ENCODE measurements at regions not wholly inside any gene's neighbourhood (a gene's known extent, or its start where the extent isn't known, plus 50 kb on each side); places are given as distances from the start of the nearest gene placed in this dataset.

DNA sequence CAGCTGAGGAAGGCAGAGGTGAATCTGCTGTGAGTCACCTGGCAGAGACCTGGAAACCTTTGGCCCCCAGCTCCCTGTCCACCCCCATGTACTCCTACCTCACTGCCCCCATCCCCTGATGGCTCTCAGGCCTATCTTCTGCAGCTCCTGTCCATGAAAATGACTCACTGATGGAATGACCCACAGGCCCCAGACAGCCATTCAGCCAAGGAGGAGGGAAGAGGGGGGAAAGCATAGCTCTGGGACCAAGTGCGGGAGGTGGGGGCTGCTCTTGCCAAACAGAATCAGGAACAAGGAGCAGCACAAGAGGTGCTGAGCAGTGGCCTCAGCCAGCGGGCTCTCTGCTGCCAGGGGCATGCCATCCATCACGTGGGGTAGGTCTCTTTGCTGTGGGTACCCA is 111.4 kb upstream of the C1QTNF9B start:
- DNase-seq (ENCODE audit: low read depth): no peak

DNA sequence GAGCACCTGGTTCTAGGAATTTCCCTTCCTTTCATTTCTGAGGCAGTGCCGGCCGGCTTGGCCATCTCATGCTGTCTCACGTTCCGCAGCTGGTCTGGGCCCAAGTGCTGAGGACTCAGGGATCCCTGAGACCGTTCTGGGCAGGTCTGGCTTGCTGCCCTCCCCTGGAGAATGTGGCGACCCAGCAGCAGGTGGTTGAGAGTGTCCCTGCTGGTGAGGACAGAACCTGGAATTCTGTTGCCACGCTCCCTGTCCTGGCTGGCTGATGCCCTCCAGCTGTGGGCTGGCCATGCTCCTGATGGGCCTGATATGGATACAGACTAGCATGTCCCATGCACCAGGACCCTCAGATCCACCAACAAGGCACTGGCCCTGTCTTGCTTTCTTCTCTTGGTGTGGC is 114.0 kb upstream of the C1QTNF9B start:
- no peak for DNase-seq (ENCODE audit: low read depth)

DNA sequence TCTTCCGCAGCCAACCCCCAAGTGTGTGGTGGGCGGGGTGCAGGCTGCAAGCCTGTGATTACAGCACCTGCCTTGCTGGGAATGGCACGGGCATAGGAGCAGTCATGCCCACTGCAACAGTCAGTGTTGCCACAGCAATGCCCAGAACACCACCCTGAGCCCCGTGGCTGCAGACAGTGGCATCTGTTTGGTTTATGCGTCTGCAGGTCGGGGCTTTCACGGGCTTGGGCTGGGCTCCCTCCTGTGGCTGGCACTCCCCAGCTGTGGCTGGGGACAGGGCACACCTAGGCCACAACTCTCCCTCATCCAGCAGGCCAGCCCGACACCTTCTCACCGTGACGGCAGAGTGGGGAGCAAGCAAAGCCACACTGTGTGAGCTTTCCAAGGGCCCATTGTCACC is 115.3 kb upstream of the C1QTNF9B start:
- DNase-seq (ENCODE audit: low read depth): no peak

DNA sequence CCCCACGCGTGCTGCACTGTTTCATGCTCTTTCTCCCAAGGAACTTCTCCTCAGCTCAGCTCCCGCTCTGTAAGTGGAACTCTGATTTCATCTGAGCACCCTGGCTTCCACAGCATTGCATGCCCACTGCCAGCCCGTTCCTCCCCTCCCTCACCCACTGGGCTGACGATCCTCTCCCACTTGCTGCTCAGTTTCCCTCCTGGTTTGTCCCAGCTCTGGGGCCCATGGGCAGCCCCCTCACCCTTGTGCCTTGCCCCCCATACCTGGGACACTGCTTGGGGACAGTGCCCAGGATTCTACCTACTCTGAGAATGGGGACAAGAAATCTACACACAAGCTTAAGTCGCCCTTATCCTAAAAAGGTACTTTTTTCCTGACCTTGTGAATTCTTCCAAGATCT is 115.9 kb upstream of the C1QTNF9B start:
- no peak for DNase-seq (ENCODE audit: low read depth)

DNA sequence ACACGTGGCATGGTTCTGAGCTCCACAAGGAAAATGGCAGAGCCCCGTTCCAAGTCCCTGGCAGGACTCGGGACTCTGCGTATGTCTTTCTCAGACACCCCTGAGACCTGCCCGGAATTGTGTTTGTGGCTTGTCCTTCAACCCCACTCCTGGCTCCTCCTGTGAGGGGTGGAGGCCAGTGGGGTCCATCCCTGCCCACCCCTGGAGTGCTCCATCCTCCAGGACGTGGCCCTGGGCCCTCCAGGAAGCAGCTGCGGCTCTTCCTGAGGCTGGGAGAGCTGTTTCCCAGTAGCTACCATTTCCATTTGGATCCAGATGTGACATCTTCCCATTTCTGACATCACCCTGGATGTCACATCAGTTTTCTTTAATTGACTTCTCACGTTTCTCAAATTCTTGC is 118.7 kb upstream of the C1QTNF9B start:
- DNase-seq (ENCODE audit: low read depth): no peak

DNA sequence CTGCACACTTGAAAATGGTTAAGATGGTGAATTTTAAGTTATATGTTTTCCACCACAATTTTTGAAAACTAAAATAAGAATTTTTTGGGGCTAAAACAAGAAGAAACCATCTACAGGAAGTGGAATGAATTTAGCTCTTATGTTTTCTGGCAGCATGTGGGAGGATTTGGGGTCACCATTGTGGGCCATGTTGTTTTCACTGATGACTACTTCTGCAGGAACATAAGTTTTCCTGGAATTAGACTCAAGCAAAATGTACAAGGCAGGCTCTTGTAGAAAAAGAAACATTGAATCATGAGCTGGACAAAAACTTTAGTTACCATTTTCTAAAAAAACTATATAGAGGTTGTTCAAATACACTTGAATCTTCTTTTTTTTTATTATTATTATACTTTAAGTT is 125.3 kb upstream of the C1QTNF9B start:
- no peak for DNase-seq (ENCODE audit: low read depth)

DNA sequence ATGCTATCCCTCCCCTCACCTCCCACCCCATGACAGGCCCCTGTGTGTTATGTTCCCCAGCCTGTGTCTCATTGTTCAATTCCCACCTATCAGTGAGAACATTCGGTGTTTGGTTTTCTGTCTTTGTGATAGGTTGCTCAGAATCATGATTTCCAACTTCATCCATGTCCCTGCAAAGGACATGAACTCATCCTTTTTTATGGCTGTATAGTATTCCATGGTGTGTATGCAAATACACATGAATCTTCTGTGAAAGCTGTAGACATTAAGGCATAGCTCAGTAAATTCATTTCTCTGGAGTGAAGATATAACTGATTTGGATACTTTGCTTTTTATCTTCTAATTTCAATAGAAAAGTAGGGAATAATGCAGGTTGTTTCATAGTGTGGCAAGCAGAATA is 125.8 kb upstream of the C1QTNF9B start:
- no peak for DNase-seq (ENCODE audit: low read depth)

DNA sequence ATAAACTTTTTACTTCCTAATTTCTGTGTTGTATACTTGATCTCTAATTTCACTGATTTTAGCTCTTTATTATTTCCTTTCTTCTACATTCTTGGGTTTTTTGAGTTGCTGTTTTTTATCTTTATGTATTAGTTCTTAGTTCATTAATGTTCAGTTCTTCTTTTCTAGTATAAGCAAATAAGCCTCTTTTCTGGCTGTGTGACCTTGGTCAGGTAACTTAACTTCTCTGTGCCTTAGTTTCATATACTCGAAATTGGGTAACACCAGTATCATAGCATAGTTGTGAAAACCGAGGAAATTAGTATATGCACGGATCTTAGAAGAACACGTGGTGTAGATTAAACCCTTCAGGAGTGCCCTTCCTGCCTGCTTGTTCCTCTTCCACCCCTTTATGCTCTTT is 130.2 kb upstream of the C1QTNF9B start:
- DNase-seq (ENCODE audit: low read depth): no peak

DNA sequence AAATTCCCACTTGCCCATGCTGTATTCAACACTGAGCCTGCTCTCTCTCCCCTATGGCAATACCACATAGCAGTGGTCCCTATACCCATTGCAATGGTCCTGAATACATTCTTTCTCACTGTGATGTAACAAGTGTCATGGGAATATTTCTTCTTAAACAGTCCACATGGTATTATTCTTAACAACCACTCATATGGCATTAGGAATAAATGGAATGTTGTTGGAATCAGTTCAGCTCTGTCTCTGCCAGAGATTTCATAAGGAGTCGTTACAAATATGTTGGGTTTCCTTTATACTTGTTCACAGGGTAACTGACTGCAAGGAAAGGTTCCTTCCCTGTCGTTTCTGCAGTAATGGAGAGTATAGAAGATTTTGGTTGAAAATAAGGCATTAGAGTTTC is 128.3 kb upstream of the SPATA13 start:
- DNase-seq (ENCODE audit: low read depth): no peak

DNA sequence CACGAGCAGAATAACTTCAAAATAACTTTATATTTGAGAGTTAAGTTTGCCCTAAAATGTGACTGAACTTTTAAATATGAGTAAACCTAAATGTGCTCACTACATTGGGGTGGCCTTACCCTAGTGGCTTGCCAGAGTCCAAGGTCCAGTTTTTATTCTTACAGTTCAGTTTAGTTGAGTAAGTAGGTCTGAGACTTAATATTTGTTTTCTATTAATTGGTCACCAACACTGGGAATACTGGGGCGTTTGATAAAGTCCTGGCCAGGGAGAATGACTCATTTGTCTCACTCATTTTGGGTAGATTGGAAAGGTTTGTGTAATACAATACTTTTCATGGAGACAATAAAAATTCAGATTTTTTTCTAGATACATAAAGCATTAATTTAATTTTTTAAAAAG is 127.8 kb upstream of the SPATA13 start:
- no peak for DNase-seq (ENCODE audit: low read depth)

DNA sequence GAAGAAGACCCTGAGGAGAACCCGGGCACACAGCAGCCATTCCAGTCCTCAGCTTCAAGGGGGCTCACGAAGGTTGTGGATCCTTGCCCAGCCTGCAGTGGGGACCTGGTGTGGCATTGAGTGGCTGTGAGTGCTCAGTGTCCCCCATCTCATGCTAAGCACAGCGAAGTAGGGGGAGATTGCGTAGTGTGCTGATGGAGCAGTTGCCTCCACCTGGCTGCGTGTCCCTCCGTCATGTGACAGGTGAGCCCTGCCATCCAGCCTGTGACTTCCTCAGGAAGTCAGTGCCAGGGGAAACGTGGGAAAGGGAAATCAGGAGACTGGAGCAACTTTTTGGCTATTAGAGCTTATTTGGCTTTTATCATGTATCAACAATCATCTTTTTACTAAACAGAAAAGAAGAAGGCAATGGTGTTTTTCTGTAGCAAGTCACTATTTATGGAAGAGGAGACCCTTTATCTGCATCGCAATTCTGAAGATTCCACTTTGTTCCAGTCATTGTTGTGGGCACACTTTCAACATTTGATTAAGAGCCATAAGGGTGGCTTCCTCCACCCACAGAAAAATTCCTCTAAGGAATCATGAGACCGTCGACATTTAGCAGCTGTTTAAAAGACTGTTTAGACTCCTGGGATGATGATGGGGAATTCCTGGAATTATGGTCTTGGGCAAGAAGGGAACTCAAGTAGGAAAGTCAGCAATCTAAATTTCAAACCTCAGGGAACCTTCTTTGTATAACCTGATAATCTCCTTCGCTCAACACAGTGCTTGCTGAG is 126.8 kb upstream of the SPATA13 start:
- no peak for DNase-seq (ENCODE audit: low read depth)

DNA sequence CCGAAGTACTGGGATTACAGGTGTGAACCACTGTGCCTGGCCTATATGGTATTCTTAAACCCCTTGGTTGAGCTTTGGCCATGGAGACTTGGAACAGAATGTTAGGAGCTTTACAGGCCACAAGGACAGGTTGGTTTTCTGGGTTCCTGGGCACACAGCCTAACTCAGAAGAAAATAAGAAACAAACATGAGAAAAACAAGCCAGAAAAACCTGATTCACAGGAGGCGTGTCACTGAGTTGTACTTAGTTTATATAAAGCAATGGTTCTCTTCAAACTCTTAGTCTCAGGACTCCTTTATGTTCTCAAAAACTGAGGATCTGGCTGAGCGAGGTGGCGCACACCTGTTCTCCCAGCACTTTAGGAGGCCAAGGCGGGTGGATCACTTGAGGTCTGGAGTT is 125.1 kb upstream of the SPATA13 start:
- no peak for DNase-seq (ENCODE audit: low read depth)

DNA sequence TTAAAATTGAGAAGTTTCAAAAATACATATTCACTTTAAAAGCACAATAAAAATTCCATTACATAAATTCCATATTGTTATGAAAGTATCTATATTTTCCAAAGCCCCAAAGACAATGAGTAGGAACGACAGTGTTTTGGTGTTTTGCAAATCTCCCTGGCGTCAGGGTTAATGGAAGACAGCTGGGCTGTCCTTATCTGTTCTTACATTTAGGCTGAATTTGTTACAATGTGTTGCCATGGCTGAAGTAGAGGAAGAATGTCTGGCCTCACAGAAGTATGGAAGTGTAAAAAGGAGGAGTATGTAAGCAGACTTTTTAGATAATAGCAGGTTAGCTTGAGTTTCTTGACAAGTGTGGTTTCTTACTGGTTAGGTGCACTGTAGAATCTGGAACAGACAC is 124.4 kb upstream of the SPATA13 start:
- no peak for DNase-seq (ENCODE audit: low read depth)

DNA sequence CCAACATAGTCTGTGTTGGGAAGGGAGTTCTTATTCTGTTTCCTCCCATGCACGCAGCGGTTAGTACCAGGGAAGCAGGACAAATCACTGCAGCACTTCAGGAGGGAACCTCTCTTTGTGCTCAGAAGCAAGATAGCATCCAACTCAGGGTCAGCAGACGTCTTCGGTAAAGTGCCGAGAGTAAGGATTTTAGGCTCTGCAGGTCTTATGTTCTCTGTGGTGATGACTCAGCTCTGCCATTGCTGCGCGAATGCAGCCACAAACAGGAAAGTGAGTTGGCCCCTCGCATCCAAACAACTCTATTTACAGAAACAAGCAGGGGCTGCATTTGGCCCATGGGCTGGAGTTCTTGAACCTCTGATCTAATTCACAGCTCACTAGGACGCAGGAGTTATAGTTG is 122.1 kb upstream of the SPATA13 start:
- DNase-seq (ENCODE audit: low read depth): no peak

DNA sequence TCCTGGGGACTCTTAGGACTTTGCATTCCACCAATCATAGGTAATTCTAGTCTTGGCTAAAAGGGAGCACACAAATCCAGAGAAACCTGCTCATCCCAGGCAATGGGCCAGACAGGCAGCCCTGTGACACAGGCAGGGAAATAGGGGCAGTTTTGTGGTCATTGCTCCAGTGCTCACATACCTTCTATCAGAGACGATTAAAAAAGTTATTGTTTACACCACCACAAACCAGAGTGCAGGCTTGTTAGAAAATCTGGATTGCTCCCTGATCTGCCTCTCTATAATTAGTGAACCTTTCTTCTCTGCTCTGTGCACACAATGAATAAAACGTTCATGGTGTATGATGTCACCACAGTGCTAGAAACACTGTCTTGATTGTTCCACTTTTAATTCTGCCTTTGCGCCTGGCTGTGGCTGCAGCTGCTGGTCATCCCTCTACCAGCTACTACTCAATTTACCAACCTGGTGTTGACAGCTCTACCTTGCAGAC is 121.6 kb upstream of the SPATA13 start:
- no peak for DNase-seq (ENCODE audit: low read depth)

DNA sequence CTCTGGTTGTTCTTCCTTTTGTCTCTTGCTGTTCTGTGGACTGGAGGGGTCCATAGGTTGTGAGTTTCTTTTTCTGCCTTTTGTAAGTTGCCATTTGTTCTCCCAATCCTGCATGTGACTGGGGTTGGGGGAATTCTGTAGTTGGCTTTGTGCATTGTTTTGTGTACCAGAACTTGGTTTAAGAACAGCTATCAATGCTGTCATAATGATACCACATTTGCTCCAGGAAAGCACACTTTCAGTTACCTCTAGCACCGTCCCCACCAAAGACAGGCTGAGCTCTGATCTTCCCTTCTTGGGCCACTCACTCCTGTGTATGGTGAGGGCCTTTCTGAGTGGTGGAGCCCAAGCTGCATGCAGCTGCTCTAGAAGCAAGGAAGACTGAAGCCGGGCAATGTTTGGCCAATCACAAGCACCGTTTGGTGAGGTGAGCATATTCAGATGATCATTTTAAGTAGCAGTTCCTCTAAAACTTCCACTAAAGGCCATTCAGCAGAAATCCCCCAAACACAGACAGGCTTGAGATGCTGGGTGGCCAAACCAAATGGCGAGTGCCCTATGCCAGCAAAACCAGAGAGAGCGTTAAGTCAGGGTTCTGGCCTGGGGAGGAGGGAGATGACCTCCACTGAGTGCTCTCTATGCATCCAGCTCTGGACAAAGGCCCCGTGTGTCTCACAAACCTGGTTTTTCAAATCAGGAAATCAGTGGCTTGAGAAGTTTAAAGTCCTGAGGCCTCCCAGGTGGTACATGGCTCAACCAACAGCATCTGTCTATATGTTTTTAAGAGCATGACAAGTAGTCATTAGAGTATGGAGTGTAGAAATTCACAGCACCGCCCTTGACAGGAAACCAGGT is 120.7 kb upstream of the SPATA13 start:
- no peak for DNase-seq (ENCODE audit: low read depth)

DNA sequence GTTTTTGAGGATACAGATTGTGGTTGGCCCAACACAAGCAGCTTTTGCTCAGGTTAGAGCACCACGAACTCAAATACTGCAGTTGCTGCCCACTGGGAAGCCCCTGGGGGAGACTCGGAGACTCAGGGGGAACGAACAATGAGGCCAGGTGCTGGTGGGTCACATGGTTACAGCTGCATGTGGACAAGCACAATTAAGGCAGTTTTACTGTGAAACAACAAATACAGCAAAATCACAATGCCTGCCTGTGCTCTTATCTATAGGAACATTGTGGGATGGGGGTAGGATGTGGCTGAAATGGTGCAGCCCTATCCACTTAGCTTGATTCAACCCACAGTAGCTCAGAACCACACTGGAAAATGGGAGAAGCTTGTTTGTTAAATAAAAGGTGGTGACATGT is 119.7 kb upstream of the SPATA13 start:
- DNase-seq (ENCODE audit: low read depth): no peak

DNA sequence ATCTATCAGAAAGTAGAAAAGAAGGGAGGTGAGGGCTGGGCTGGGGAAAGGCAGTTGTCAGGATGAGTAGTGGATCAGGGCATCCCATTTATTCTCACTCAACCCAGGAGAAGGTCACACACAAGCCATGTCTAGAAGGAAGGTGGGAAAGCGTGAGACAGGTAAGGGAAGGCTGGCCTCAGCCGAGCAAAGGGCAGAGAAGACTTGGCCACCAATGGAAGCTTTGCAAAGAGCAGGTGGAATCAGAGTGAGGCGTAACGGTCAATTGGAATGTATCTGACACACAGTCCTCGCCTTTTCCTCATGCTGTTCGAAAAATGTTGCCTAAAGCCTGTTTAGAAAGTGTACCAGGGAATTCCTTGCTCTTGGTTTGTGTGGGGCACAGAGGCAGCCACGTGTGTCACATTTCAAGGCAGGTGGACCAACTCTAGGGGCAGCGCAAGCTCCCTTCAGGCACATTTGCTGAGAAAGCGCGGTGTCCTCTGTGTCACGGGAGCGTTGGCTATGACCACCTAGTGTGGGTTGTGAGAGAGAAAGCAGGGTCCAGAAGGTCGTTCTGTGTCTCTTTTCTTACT is 118.8 kb upstream of the SPATA13 start:
- no peak for DNase-seq (ENCODE audit: low read depth)

DNA sequence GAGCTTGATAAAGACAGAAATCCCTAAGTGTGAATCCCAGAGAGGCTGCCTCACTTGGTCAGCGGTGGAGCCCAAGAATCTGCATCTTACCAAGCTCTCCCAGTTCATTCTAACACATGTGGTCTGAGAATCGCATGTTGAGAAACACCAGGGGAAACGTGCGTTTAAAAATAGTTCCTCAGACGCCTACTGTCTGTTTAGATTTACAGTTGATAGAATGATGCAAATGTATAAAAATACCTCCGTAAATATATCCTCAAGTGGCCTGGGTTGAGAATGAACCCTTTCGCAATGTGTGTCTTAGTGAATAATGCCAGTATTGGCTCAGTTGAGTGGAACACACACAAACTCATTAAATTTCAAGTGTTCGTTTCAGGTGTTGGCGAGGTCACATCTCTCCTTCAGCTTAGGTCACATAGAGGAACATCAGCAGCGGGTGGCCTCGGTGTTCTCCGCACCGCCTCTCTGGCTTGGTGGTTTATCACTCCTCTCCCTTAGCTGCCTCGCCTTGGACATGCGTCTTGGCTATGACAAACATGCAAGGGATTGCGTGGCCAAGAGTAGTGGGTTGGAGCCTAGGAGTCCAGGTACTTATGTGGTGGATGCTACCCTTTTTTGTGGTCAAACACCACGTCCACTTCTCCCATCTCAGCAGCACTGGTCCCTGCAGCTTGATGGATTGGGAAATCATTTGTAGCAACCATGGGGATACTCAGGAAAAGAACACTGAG is 117.6 kb upstream of the SPATA13 start:
- no peak for DNase-seq (ENCODE audit: low read depth)

DNA sequence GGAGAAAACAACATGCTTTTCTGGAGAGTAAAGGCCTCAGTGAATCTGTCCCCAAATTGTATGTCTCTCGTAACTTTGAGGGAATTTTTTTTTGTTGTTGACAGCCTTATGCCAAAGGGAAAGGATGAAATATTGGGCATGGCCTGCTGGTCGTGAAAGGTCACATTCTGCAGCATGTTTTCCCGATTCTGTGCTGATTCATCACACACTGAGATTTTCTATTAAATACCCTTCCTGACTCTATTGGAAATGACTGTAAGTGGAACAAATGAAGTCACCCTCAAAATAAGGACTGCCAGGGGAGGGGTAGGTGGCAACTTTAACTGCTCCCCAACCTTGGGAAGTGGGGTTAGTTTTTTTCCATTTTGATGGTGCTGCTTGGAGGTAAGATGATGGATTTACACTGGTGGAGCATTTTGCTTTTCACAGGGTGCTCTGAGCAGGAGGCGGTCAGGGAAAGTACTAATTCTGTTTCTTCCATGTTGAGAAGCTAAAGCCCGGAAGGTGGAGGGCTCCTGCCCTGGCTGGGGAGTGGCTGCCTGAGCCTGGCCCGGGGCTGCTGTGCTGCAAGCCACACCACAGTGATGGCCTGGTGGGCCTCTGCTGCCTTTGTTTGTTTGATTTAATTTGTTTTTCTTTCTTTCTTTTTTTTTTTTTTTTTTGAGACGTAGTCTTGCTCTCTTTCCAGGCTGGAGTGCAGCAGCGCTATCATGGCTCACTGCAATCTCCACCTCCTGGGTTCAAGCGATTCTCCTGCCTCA is 116.8 kb upstream of the SPATA13 start:
- no peak for DNase-seq (ENCODE audit: low read depth)

DNA sequence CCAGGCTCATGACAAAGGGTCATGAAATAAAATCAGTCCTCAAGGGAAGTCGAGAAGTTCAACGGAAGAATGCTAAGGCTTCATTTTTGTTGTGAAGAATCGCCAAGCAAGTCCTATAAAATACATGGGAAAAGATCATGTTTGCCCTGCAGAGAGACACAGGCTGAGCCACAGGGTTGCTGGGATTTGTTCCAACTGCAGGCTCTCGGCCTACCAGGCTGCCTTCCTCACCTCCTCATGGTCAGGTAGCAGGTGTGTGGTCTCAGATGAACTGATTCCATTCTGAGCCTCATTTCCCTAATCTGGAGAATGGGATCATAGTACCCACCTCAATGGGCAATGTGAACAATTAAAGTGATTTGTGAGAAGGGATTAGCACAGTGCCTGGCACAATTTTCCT is 114.9 kb upstream of the SPATA13 start:
- DNase-seq (ENCODE audit: low read depth): no peak

DNA sequence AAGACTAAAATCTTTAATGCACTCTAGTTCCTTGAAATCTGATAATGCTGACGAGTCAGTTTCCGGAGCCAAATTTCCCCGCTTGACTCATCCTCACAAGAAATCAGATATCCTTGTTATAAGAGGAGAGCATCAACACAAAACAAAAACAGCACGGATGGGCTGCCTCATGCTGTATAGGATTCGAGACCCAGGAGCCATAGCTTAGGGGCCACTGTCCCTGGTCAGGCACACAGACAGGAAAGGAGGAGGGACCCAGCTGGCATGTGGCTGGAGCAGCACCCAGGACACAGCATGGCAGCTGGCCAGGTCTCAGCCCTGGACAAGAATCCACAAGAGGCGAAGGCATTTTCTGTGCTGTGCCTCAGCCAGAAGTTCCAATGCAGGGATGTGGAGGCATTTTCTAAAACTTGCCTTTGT is 110.2 kb upstream of the SPATA13 start:
- no peak for DNase-seq (ENCODE audit: low read depth)

Measured in T-helper 22 cell (primary cell).